ENCODE measurements at regions not wholly inside any gene's neighbourhood (a gene's known extent, or its start where the extent isn't known, plus 50 kb on each side); places are given as distances from the start of the nearest gene placed in this dataset.
"Not testable (repeated sequence)": the region's sequence is repeated elsewhere in the genome, so short reads cannot be mapped to it uniquely, and the experiment has no call there.

DNA sequence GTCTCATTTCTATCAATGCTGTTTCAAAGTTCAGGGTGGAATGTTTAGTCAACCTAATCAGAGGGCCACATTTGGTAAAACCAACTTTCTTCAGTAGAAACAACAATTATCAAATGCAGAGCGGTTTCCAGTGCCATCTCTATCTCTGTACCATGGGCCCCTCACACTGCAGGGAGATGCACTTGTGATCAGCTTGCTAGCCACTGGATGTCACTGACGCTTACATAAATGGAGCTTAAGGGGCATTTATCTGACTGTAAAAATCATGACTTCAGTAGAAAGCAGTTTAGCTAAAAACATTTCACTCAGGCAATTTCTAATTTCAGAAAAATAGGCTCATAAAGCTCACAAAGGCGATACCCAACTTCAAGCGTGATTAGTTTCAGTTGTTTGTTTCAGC is 678.0 kb downstream of the ZEB2 start:
- no peak for DNase-seq

DNA sequence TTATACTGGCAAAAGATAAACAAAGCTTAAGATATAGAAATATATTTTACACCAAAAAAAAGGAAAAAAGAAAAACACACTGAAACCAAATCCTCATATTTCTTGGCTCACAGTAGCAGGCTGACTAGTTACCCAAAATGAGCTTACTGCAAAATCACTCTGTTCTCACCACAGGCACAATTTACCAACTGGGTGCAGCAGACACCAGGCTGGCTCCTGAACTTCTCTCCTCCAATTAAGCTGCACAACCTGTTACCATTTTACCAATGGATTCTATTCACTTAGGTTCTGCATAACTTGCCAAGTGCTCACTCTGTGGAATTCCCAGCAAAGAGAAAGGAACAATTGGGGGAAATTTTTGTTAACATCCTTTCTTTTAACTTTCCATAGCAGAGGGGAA is 679.3 kb downstream of the ZEB2 start:
- no peak for DNase-seq

DNA sequence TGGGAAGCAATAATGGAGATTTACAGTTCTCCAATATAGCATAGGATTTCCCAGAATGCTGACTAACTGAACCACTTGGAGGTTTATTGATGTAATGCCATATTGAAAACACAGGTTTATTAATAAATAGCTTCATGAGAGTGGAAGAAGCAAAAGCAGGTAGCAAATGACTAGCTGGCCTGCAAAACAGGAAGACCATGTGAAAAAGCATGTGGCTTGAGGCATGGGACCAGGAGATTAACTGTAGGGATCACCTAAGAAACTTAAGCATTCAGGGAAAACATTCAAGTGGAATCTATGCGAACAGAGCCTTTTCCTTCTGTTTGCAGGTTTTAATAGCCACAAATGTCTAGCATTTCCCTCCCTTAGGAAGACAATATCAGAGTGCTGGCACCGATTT is 679.7 kb downstream of the ZEB2 start:
- no peak for DNase-seq

DNA sequence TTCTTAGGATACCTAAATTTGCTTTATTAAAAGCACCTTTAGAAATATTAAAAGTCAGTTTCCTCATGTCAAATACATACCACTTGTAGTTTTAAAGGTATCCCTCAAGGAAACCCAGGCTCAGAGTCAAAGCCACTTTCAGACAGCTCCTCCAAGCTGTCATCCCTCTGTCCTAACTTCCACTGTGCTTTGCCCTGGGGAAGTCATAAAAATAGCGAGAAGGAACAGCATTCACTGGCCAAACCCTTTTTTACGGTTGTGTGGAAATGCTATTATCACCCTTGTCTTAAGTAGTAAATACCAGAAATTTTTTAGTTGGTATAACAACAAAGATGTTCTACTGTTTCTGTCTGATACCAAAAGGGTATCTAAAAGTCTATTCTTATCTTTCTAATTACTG is 680.5 kb downstream of the ZEB2 start:
- DNase-seq, result no peak

DNA sequence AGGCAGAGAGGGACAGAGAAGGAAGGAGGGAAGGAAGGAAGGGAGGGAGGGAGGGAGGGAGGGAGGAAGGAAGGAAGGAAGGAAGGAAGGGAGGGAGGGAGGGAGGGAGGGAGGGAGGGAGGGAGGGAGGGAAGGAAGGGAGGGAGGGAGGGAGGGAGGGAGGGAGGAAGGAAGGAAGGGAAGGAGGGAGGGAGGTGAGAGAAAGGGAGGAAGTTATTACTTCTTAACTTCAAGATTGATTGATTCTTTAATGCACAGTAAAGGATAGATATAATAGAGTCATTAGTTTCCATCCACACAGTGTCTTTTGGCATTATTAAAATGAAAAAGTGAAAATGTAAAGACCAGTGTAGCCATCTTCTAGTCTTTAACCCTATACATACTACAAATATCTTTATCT is 682.9 kb downstream of the ZEB2 start:
- DNase-seq, result not testable (repeated sequence)

DNA sequence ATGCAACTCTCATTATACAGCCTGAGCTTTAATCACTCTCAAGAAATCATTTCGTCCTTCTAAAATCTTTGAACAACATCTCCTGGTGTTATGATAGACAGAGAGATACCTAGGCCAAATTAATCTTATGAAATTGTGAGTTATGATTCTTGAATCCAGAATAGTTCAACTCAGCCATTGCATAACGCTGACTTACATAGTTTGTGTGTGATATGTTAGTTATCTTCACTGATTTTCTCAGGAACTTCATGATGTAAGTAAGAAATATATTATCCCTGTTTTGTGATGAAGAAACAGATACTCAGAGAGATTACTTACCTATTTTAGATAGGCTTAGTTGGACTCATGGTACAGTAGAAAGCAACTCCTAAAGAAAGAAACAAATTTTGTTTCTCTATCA is 684.4 kb downstream of the ZEB2 start:
- no peak for DNase-seq

DNA sequence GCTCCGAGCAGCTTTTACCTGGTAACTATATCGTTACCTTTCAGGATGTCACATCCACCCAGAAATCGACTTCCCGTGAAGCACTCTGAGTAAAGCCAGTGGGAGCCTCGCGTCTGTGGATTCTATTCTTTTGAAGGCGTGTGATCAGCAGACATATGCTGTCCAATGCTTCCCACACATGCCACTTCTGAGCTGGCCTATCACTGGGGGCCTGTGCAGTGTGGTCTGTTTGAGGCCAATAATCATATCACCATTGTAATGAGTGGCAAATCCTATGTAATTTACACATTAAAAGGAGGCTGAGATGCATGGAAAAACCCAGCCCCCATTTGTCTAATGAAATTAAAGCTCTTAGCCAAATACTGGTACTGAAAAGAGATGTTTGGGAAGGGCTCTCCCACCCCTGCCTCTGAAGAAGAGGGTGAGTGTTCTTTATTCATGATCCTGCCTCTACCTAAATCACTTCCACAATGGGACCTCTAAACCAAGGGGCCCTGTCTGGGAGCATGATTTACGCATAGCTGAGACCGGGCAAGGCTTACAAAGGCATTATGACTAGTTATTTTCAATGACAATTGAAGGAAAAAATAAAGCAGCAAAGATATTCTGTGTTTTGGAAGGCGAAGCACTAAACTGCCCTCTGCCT is 686.8 kb downstream of the ZEB2 start:
- no peak for DNase-seq

DNA sequence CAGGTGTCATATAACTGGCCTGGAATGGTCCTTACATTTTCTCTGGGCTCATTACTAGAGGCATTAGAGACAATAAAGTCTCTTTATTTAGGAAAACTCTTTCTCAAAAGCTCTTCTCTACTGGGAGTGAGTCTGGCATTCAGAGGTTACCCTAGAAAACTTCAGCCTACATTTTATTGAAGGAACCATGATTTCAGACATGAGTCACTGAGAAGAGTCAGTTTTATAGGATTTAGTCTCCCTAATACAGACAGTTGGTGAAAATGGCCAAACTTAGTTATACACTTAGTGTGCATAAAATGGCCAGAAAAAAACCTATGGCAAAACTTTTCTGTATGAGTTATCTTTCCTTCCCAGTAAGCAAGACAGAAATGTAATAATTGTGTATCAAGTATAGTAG is 689.4 kb downstream of the ZEB2 start:
- DNase-seq, result no peak

DNA sequence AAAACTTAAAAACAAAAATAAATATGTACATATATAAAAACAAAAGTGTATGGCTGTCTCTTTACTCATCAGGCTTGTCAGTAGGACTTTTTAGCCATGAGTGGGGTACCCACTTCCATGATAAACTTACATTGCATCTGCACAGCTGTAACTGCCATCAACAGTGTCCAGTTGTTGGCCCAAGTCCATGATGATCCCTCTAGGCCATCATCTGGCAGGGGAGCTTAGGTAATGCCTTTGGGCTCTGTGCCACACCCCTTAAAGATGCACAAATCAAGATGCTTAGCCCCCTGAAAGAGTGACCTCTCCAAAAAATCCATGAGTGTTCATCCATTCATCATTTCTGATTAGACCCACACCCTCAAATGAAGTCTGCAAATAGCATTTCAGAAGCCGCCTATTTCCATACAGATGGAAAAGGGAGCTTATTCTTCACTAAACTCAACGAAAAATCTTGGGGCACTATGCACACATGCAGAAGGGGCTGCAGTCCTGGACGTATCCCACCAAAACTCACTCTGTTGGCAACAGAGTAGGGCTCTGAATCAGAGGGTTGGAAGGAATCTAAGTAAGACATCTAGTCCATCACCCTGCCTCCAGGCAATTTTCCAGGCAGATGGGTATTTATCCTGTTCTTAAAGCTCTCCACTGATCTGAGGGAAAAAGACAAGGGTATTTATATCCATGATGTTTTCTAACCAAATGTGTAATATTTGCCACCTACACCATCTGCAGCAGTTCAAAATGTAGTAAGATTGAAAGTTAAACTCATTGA is 691.0 kb downstream of the ZEB2 start:
- DNase-seq, result no peak

DNA sequence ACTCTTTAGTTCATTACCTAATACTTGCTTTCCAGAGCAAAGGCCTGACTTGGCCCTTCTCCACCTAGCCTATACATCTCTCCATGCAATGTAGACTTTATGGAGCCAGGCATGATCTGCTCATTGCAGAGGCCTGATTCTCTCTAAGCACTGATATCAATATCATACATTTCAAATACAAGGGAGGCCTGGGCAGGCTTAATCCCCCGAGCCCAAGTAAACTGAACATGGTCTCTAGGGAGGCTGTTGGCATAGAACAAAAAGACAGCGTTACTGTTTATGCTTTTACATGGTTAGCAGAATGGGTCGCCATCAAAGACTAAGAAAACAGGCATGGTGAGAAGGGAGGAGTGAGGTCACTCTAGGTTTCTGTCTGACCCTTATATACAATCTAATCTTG is 695.1 kb downstream of the ZEB2 start:
- DNase-seq, result no peak

DNA sequence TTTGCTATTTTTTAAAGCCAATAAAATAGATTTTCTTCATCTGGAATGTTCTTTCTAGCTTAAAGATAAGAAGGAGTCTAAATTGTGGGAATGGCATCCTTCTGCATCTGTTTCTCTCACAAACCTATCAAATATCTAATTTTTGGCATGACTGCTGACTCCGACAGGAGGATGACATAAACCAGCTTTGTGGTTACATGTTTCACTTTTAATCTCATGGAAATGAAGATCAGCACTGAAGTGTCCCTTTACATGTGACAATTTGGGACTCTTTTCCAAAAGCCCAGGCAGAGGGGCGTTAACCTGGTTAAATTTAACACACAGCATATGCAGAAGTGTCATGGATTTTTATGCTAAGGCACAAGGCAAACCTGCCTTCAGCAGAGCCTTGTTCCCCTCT is 694.7 kb downstream of the ARHGAP15 start:
- DNase-seq, result no peak

DNA sequence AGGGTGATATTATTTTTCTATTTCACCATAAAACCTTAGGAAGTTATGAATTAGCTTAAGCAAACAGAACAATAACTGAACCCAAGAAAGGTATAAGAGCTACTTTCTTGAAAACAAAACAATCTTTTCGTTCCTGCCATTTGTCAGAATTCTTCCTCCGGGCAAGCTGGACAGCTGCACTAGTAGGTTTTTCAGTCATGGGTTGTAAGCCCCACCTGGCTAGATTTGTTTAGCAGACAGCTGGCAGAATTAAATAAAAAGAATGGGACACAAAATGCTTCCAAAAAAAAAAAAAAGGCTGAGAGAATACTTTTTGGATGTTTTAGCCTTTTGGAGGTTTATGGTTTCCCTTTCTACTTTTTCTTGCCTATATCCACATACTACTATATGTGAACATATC is 694.1 kb downstream of the ARHGAP15 start:
- peak in 1 of 2 experiments; percentile 13 for DNase-seq

DNA sequence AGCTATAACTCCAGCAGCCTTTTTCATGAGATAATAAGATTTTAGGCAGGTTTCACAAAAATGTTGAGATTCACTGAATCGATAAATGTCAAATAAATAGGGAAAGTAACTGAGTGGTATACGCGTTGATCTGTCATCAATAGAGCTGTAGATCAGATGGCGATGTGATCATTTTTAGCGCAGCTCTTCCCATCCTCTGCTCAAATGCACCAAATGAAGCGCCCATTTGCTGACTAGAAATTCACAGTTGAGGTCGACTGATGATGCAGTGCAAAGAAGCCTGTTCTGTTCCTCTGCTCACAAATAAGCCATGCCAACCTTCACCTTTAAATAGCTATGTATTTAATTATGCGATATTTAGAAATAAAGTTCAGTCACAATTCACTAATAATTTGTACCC is 693.5 kb downstream of the ARHGAP15 start:
- DNase-seq, result no peak

DNA sequence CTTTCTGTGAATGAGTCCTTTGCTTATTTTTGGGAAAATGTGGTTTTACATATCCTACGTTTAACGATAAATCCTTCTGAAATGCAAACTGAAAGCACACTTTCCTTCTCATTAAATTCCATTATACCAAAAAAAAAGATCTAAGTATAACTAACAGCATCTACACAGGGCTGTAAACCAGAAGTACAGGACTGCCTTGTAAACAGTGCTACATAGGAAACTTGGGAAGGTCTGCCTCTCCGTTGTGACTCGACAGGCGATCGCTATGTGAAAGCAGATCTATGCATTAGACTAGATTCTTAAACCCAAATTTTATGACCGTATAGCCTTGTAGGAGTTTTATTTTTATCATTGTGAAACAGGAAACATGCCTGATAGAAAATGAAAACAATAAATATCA is 690.5 kb downstream of the ARHGAP15 start:
- DNase-seq, result no peak

DNA sequence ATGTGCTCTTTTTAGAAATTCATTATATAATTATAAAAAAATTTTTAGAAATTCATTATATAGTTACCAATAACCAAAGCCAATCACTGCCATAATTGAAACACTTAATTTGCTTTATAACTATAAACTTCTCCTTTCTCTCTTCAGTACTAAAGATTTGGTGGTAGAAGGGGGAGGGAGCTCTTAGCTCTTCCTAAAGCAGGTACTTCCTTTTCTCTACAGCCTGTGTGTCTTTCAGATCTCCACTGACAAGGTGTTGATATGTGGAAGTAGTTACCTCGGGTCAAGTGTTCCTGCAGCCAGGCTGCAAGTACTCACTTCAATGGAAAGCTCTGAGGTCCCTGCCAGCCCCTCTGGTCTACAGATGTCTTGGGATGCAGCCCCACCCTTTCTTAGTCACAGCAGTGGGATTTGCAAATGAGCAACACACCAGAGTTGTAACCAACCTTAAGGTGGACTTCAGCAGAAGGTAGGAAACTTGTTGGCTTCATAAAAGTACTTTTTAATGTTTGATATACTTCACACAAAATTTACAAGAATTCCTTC is 690.0 kb downstream of the ARHGAP15 start:
- DNase-seq, result no peak

Measured in SHP77 (cell line).